Lower leg skin (tissue), 3 donors: ENCODE measurements at regions not wholly inside any gene's neighbourhood (a gene's known extent, or its start where the extent isn't known, plus 50 kb on each side); places are given as distances from the start of the nearest gene placed in this dataset.

Source experiments
- CTCF ChIP-seq, 3 donors: fragments of 450-650 bp; IDR thresholded peaks; one replicate each; pipeline ENCODE4 v1.5.1; 2016; ENCODE audit warnings: antibody characterized with exemption in 3 of 3, mild to moderate bottlenecking in 3 of 3, moderate library complexity in 2 of 3
- POLR2A ChIP-seq, 2 donors: fragments of 450-650 bp; IDR thresholded peaks; one replicate each; pipeline ENCODE4 v1.6.1; 2016 to 2017; ENCODE audit warnings: antibody characterized with exemption in 2 of 2, mild to moderate bottlenecking in 1 of 2, moderate library complexity in 1 of 2

- TF ChIP-seq CTCF (IDR thresholded peaks at IDR 0.05) (no peak), POLR2A (IDR thresholded peaks at IDR 0.05) (no peak)
Observed at GRCh38 chr16:55255733-55256282, 68.2 kb upstream of the IRX6 start.
